DND-41 (cell line): ENCODE measurements at regions not wholly inside any gene's neighbourhood (a gene's known extent, or its start where the extent isn't known, plus 50 kb on each side); places are given as distances from the start of the nearest gene placed in this dataset.

Source experiments
- EZH2 ChIP-seq: IDR thresholded peaks from 3 replicates; pipeline ENCODE4 v1.6.1; 2012; ENCODE audit warnings: borderline replicate concordance, low read depth, mild to moderate bottlenecking, moderate library complexity, low read length, inconsistent platforms; ENCODE audit not compliant: severe bottlenecking
- TF ChIP-seq, protein P1 (sequence below): IDR thresholded peaks from 2 replicates; pipeline ENCODE4 v1.5.1; 2012; ENCODE audit warnings: borderline replicate concordance, low read length, moderate library complexity, mild to moderate bottlenecking; ENCODE audit not compliant: poor library complexity, severe bottlenecking; ENCODE audit errors: extremely low read depth

DNA sequence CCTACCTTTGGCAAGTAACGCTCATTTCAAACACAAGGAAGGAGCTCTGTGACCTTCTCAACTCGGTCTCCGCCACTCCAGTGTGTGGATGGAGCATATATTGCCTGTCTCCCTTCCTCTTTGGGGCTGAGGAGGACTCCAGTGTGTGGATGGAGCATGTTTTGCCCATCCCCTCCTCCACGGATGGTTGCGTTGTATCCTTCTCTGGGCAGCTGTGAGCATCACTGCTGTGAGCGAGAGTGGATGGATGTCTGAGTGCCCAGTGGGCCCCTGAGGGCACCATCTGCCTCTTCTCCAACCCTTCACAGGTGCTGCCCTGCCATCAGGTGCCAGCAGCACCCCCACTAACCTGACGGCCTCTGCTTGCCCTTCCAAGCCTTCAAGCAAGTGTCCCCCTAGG lies 186.2 kb downstream of the TEX29 start:
- TF ChIP-seq, protein P1, sequence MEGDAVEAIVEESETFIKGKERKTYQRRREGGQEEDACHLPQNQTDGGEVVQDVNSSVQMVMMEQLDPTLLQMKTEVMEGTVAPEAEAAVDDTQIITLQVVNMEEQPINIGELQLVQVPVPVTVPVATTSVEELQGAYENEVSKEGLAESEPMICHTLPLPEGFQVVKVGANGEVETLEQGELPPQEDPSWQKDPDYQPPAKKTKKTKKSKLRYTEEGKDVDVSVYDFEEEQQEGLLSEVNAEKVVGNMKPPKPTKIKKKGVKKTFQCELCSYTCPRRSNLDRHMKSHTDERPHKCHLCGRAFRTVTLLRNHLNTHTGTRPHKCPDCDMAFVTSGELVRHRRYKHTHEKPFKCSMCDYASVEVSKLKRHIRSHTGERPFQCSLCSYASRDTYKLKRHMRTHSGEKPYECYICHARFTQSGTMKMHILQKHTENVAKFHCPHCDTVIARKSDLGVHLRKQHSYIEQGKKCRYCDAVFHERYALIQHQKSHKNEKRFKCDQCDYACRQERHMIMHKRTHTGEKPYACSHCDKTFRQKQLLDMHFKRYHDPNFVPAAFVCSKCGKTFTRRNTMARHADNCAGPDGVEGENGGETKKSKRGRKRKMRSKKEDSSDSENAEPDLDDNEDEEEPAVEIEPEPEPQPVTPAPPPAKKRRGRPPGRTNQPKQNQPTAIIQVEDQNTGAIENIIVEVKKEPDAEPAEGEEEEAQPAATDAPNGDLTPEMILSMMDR = no peak
- TF ChIP-seq EZH2 = no peak
